ENCODE measurements at regions not wholly inside any gene's neighbourhood (a gene's known extent, or its start where the extent isn't known, plus 50 kb on each side); places are given as distances from the start of the nearest gene placed in this dataset.

DNA sequence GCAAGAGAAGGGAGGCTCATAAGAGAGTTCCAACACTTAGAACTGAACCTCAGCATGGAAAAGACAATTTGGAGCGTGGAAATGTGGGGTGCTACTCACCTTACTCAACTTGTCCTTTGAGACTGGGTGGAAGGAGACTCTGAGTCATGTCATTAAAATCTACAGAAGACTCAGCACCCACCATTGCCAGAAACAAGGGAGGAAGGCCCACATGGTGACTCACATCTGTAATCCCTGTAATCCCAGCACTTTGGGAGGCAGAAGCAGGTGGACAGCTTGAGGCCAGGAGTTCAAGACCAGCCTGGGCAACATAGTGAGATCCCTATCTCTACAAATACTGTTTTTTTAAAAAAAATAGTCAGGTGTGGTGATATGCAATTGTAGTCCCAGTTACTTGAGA lies 161.9 kb upstream of the UBE3A start:
- WGBS, 4 donors = 74 to 82% (median 78%) methylated on average over 1 of the region's 1 CpG
- intact Hi-C loops (cut with DNase I) = no loop called here
- ATAC-seq = no peak
- TF ChIP-seq, protein P1, sequence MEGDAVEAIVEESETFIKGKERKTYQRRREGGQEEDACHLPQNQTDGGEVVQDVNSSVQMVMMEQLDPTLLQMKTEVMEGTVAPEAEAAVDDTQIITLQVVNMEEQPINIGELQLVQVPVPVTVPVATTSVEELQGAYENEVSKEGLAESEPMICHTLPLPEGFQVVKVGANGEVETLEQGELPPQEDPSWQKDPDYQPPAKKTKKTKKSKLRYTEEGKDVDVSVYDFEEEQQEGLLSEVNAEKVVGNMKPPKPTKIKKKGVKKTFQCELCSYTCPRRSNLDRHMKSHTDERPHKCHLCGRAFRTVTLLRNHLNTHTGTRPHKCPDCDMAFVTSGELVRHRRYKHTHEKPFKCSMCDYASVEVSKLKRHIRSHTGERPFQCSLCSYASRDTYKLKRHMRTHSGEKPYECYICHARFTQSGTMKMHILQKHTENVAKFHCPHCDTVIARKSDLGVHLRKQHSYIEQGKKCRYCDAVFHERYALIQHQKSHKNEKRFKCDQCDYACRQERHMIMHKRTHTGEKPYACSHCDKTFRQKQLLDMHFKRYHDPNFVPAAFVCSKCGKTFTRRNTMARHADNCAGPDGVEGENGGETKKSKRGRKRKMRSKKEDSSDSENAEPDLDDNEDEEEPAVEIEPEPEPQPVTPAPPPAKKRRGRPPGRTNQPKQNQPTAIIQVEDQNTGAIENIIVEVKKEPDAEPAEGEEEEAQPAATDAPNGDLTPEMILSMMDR (IDR thresholded peaks at IDR 0.05) = no peak
- TF ChIP-seq POLR2A (IDR thresholded peaks at IDR 0.05) = no peak
- no peaks in the 10 kb centered on the region for H3K36me3 ChIP-seq
- H3K27me3 ChIP-seq = no peaks in the 10 kb centered on the region
- peaks cover 0 to 4% (median 0%) of the 10 kb centered on the region in 12 donors for H3K4me1 ChIP-seq
- H3K9me3 ChIP-seq = peaks cover 0 to 11% (median 0%) of the 10 kb centered on the region in 12 donors
- no peak overlapping the region for H3K27ac ChIP-seq
- H3K4me3 ChIP-seq = no peak overlapping the region
- no peak for DNase-seq

DNA sequence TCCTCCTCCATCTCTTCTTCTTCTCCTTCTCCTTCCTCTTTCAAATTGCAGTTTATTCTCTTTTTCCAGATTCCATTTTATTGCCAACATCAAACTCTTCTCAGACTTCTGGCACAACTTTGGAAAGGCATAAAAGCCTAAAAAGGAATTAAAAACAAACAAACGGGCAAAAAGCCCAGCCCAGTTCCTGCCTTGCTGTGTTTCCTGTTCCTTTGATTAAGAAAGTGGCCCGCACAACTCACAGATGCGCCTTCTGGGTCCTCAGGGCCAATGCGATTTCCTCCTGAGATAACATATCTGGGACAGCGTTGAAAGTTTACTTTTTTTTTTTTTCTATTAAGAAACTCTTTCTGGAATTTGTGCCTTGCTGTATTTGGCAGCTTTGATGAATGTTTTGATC lies 158.7 kb upstream of the UBE3A start:
- DNase-seq (no peak), ATAC-seq (peak in 2 of 4 donors; percentile 16 to 45)
- H3K9me3 ChIP-seq = peaks cover 0 to 11% (median 0%) of the 10 kb centered on the region in 12 donors
- intact Hi-C loops (cut with DNase I) = no loop called here
- H3K4me1 ChIP-seq = peaks cover 0 to 4% (median 0%) of the 10 kb centered on the region in 12 donors
- 38 to 52% (median 42%) methylated on average over 5 of the region's 5 CpGs for WGBS, 4 donors
- H3K4me3 ChIP-seq = peak overlapping the region in 10 of 12 donors; percentile 3 to 50 (median 31)
- H3K36me3 ChIP-seq = no peaks in the 10 kb centered on the region
- peak overlapping the region in 7 of 12 donors; percentile 9 to 70 (median 49) for H3K27ac ChIP-seq
- TF ChIP-seq POLR2A (IDR thresholded peaks at IDR 0.05) = no peak
- TF ChIP-seq, protein P1 (IDR thresholded peaks at IDR 0.05) = no peak
- no peaks in the 10 kb centered on the region for H3K27me3 ChIP-seq

DNA sequence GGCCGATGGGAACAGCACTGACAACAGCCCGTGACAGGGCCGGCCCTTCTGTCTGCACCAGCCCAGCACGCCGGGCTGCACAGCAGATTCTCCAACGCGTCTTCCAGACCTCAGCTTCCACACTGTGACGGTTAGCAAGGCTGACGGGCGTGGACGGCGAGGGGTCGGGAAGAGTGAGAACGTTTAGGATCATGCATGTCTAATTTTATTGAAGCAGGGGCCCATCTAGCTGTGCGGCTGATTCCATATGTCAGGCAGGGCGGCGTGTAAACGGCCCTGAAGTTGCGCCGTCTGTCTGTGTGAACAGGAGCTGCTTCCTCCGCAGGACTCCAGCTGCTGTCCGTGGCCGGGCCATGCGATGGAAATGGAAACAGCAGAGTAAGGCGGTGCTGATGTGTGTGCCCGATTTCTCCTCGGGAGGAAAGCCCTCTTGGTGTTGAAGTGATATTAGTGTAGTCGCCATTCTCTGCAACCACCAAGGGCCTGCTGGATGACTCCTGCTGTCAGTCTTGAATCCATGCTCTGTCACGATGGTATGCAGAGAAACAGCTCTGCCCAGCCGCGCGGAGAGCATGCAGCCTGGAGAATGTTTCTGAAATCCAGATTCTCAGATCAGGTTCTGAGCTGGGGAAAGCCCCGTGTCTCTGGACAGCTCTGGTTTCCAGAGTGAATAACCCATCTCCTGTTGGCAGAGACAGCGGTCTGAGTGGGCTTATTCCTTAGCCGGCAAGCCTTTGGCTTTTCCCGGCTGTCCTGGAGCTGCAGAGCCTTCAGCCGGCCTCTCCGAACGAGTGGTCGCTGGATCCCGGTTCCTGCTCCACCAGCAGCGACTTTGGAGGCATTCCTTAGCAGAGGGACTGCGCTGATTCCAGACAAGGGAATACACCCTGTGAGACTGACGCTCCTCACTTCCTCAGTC lies 158.1 kb upstream of the UBE3A start:
- intact Hi-C loops (cut with DNase I) = no loop called here
- H3K4me3 ChIP-seq = peak overlapping the region in 10 of 12 donors; percentile 3 to 50 (median 31)
- H3K9me3 ChIP-seq = peaks cover 0 to 13% (median 0%) of the 10 kb centered on the region in 12 donors
- H3K36me3 ChIP-seq = no peaks in the 10 kb centered on the region
- DNase-seq (peak in 1 of 5 donors; percentile 10), ATAC-seq (peak in 3 of 4 donors; percentile 58 to 71 (median 59))
- peak overlapping the region in 7 of 12 donors; percentile 9 to 70 (median 49) for H3K27ac ChIP-seq
- H3K4me1 ChIP-seq = peaks cover 0 to 4% (median 0%) of the 10 kb centered on the region in 12 donors
- WGBS, 4 donors = 65 to 82% (median 70%) methylated on average over 38 to 44 of the region's 44 CpGs
- TF ChIP-seq, protein P1 (IDR thresholded peaks at IDR 0.05) = no peak
- no peak for TF ChIP-seq POLR2A (IDR thresholded peaks at IDR 0.05)
- no peaks in the 10 kb centered on the region for H3K27me3 ChIP-seq

DNA sequence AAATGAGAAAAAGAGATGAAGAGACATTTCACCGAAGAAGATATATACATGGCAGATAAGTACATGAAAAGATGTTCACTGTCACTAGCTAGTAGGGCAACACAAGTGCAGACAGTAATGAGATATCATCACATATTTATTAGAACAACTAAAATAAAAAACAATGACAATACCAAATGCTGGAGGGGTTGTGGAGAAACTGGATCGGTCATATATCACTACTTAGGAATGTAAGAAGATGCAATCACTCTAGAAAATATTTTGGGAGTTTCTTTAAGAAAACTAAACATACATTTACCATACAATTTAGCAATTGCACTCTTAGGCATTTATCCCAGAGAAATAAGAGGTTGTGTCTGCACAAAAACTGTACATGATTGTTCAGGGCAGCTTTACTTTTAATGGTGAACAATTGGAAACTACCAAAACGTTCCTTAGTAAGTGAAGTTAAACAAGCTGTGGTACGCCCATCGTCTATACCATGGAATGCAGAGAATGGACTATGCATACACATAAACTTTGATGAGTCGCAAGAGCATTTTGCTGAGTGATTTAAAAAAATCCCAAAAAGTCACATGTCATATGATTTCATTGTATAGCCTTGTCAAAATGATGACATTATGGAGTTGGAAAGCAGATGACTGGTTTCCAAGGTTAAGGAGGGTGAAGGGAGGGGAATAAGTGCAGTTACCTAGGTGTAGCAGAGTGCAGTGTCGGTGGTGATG lies 149.0 kb upstream of the UBE3A start:
- Histone ChIP-seq H3K36me3 (no peaks in the 10 kb centered on the region), H3K4me3 (no peak overlapping the region), H3K9me3 (peaks cover 0 to 31% (median 2%) of the 10 kb centered on the region in 12 donors), H3K4me1 (no peaks in the 10 kb centered on the region), H3K27ac (no peak overlapping the region), H3K27me3 (no peaks in the 10 kb centered on the region)
- TF ChIP-seq, protein P1 (IDR thresholded peaks at IDR 0.05) = no peak
- no peak for TF ChIP-seq POLR2A (IDR thresholded peaks at IDR 0.05)
- 71 to 83% (median 81%) methylated on average over 7 of the region's 7 CpGs for WGBS, 4 donors
- intact Hi-C loops (cut with DNase I) = no loop called here
- DNase-seq (no peak), ATAC-seq (no peak)
